Activated T-cell treated with anti-CD3 and anti-CD28 coated beads, Interleukin-2, amount 50 U/mL, for 4 hours (primary cell): ENCODE measurements at regions not wholly inside any gene's neighbourhood (a gene's known extent, or its start where the extent isn't known, plus 50 kb on each side); places are given as distances from the start of the nearest gene placed in this dataset.

ENCODE experiments used
- ATAC-seq, 2 donors: fragments of 200-7000 bp; cut with Tn5 transposase; one replicate each; pipeline ENCODE4 v1.10.0; 2021
- DNase-seq: peaks from one replicate; pipeline ENCODE4 v3.0.0-alpha.2; 2020
- H3K27me3 Mint-ChIP-seq: one replicate; pipeline ENCODE4 v1.8.0; 2021; ENCODE audit warnings: low read depth, mixed read lengths
- H3K36me3 Mint-ChIP-seq: one replicate; pipeline ENCODE4 v1.8.0; 2022; ENCODE audit warnings: mixed read lengths; ENCODE audit not compliant: insufficient read depth
- H3K4me1 Mint-ChIP-seq: one replicate; pipeline ENCODE4 v1.8.0; 2021; ENCODE audit warnings: low read depth, mixed read lengths
- H3K4me3 Mint-ChIP-seq: one replicate; pipeline ENCODE4 v1.8.0; 2021; ENCODE audit warnings: mild to moderate bottlenecking, moderate library complexity, mixed read lengths
- H3K9me3 Mint-ChIP-seq: one replicate; pipeline ENCODE4 v1.8.0; 2021; ENCODE audit warnings: mixed read lengths

DNA sequence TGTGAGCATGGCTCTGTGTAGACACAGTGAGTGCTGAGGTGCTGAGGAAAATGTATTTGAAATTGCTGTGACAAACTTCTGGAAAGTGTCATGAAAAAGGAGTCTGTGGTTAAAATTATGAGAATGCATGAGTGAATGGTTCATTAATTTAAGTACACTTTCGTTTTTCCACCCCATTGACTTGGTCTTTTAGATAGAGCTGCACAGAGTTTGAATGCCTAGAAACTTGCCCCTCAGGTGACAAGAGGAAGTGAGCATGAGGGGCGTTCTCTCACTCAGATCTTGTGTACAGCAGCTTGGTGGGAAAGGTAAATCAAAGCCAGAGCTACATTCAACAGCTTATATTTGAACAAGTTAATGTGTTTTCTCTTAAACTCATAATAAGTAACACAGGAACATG lies 296.8 kb downstream of the WDR72 start:
- Mint-ChIP-seq H3K9me3 (peaks cover 10% of the 10 kb centered on the region), H3K4me3 (no peak overlapping the region), H3K4me1 (no peaks in the 10 kb centered on the region)

DNA sequence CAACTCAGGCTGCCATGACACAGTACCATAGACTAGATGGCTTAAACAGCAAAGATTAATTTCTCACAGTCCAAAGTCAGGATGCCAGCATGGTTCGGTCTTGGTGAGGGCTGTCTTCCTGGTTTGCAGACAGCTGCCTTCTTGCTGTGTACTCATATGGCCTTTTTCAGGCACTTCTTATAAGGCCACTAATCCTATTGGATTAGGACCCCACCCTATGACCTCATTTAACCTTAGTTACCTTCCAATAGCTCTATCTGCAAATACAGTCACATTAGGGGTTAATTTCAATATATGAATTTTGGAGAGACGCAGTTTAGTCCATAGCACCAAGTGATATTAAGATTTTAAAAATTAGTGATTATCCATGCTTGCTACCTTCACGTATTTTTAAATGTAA lies 297.8 kb downstream of the WDR72 start:
- Mint-ChIP-seq H3K4me3 (no peak overlapping the region), H3K27me3 (no peaks in the 10 kb centered on the region)

More for the DNA sequence above, 296.8 kb downstream of the WDR72 start:
- DNase-seq (no peak), ATAC-seq (no peak)
- Mint-ChIP-seq H3K36me3 (no peaks in the 10 kb centered on the region), H3K27me3 (no peaks in the 10 kb centered on the region)

DNA sequence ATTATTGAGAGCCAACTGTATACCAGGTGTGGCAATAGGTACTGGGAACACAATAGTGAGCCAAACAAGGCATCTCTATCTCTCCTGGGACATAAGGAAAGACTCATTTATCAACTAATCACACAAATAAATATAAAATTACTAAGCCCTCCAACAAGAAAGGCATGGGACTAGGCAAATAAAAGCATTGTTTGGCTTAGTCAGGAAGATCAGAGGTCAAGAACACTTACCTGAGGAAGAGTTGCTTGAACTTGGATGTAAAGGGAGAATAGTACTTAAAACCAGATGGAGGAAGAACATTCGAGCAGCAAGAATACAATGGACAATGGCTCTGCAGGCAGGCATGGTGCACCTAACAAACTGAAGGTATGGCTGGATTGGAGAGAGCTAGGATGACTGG lies 300.7 kb downstream of the WDR72 start:
- Mint-ChIP-seq H3K9me3 (peaks cover 10% of the 10 kb centered on the region), H3K4me1 (no peaks in the 10 kb centered on the region), H3K27me3 (no peaks in the 10 kb centered on the region), H3K36me3 (no peaks in the 10 kb centered on the region), H3K4me3 (no peak overlapping the region)
- DNase-seq, result no peak
- no peak for ATAC-seq

More for the DNA sequence above, 297.8 kb downstream of the WDR72 start:
- Mint-ChIP-seq H3K9me3 (peaks cover 10% of the 10 kb centered on the region), H3K36me3 (no peaks in the 10 kb centered on the region), H3K4me1 (no peaks in the 10 kb centered on the region)
- ATAC-seq (no peak), DNase-seq (no peak)

DNA sequence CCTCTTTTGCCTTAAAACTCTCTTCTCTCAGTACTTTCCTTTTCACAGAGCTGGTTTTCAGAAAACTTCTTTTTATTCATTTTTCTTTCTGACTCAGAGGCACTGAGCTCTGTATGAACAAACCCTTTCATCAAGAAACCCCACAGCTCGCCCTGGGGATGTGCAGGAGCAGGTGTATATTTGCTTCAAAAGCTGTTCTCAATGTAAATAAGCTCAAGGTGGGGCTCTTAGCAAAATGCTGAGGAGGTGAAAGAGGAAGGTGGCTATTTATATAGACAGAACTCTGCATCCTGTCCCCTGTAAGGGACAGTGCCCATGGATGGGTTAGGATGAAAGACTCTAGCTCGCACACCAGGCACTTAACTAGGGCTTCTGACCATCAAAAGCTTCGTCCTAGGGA lies 302.0 kb downstream of the WDR72 start:
- peaks cover 7% of the 10 kb centered on the region for H3K9me3 Mint-ChIP-seq
- DNase-seq, result no peak
- no peak for ATAC-seq
- no peaks in the 10 kb centered on the region for H3K36me3 Mint-ChIP-seq
- no peak overlapping the region for H3K4me3 Mint-ChIP-seq
- H3K27me3 Mint-ChIP-seq, result no peaks in the 10 kb centered on the region
- no peaks in the 10 kb centered on the region for H3K4me1 Mint-ChIP-seq

DNA sequence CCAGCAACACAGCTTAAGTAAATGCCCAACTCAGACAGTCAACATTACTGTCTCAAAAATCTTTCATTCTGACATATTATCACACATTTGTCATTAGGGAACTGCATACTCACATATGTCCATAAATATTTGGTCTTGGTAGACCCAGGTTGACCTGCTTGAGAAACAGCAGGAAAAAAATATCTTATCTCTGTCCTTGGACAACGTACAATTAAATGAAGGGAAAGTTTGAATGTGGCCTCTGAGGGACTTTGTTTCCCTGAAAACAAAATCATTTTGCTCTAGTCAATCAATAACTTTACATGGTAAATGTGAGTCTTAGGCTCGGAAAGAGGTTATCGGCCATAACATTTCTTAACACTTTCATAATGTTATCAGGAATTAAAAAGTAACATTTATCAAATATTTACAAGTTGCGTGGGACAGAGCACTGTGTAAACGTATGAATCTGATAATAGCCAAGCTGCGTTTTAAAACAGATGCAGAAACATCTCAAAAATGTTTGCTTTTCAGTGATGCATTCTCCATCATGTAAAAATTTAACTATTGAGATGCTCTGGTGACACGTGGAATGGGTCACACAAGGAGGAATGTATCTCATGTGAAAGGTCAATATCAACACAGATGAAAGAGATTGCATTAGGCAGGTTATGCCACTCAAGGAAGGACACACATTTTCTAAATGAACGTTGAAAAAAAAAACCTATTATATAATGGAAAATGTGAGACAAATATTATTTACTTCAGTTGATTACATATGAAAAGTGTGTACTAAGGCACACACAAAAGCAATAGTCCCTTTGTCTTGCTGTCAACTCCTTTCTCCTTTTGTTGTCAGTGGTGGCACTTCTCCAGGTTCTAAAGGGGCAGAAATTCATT lies 304.4 kb downstream of the WDR72 start:
- Mint-ChIP-seq H3K4me1 (no peaks in the 10 kb centered on the region), H3K9me3 (no peaks in the 10 kb centered on the region), H3K36me3 (no peaks in the 10 kb centered on the region), H3K27me3 (no peaks in the 10 kb centered on the region), H3K4me3 (no peak overlapping the region)
- no peak for DNase-seq
- no peak for ATAC-seq

DNA sequence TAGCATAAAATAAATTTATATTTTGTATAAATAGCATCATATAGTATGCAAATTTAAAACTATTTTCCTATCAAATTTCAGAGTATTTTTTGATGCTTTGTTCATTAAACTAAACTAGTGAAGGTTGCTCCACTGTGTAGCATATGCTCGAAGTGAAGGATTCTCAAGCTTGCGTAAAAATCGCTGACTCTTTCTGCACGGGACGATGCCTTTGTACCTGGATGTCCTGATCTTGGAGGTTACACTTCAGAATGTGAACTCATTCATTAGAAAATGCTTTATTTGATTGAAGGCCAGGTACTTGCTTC lies 305.0 kb downstream of the WDR72 start:
- Mint-ChIP-seq H3K36me3 (no peaks in the 10 kb centered on the region), H3K9me3 (no peaks in the 10 kb centered on the region), H3K4me1 (no peaks in the 10 kb centered on the region), H3K4me3 (no peak overlapping the region), H3K27me3 (no peaks in the 10 kb centered on the region)
- no peak for DNase-seq
- no peak for ATAC-seq

DNA sequence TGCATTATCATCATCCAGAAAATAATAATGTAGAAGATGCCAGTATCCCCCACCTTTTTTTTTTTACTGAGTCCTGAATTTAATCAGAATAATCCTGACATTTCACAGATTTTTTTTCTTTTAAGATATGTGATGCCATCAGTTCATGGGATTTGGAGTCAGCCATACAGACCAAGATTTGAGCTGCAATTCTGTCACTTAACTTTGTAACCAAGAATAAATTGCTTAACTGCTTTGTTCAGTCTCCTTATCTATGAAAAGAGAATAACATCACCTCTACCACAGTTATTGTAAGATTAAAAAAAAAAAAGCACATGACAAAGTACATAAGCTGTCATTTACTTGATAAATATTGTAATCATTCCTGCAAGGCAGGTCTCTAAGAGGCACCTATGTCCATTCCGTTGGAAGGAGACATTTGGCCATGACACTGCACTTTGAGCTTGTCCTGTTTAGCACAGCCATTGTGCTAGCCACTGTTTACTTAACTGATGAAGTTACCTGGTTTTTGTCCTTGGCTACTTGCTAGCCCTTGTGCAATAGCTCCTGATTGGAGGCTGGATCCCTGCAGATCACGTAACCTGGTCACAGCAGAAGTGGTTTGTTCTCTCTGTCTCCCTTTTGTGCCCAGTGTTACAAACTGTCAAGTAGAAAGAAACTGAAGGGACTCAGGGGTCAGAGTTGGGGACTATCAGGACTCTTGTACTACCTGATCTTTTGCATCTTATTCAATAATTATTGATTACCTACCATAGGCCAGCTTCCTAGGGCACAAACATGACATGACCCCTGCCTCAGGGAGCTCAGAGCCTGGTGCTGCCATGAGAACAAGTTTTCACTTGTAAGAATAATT lies 306.0 kb downstream of the WDR72 start:
- H3K27me3 Mint-ChIP-seq, result no peaks in the 10 kb centered on the region
- DNase-seq (no peak), ATAC-seq (no peak)
- no peak overlapping the region for H3K4me3 Mint-ChIP-seq
- H3K36me3 Mint-ChIP-seq, result no peaks in the 10 kb centered on the region
- no peaks in the 10 kb centered on the region for H3K4me1 Mint-ChIP-seq
- no peaks in the 10 kb centered on the region for H3K9me3 Mint-ChIP-seq

DNA sequence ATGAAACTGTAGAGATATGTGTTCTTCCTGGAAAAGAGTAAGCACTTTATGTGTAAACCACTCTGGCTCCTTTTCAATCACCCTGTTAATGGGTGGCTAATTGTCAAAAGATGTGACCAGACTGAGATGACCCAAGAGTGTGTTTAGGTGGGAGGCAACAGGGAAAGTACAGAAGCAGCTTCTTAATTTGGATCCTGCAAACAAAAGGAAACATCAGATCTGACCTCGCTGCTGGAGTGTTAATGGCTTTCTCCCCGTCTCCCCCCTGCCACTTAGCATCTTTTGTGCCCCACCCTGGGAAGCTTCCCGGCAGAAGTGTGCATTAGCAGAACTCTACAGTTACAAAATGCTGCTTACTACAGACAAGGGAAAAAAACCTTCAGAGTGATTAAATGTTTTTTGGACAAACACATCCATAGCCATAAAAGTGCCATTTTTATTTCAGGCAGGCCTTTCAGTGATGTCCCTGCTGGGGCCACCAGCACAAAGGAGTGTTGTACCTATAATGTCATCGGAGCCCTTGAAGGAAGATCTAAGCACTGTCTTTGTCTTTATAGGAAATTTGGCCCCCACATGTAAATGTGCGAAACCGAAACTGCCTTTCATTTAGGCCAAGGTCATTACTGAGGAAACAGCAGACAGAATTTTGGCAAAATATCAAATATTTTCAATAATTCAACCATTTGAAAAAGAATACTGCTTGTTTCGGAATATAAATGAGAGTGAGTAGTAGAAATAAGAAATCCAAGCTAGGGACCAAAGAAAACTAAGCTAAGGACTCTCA lies 311.0 kb downstream of the WDR72 start:
- H3K4me1 Mint-ChIP-seq, result no peaks in the 10 kb centered on the region
- H3K36me3 Mint-ChIP-seq, result no peaks in the 10 kb centered on the region
- no peak overlapping the region for H3K4me3 Mint-ChIP-seq
- no peaks in the 10 kb centered on the region for H3K9me3 Mint-ChIP-seq
- DNase-seq (no peak), ATAC-seq (no peak)
- no peaks in the 10 kb centered on the region for H3K27me3 Mint-ChIP-seq

DNA sequence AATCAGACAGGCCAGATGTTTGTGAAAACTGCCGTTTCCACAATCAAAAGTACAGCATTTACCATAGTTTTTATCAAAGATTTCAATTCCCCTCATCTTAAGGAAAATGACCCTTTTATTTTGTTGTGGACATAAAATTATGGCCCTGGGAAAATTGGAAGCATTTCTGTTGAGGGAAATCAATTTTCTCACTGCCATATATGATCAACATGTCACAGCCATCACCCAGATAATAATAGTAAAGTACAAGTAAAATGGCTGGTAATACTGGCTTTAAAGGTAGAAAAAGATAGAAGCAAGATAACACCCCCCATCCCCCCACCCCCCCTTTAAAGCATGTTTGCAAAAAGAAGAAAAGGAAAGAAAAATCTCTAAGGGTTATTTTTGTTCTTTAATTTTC lies 311.7 kb downstream of the WDR72 start:
- DNase-seq, result no peak
- Mint-ChIP-seq H3K9me3 (no peaks in the 10 kb centered on the region), H3K36me3 (no peaks in the 10 kb centered on the region), H3K4me3 (no peak overlapping the region), H3K27me3 (no peaks in the 10 kb centered on the region), H3K4me1 (no peaks in the 10 kb centered on the region)
- ATAC-seq, result no peak

DNA sequence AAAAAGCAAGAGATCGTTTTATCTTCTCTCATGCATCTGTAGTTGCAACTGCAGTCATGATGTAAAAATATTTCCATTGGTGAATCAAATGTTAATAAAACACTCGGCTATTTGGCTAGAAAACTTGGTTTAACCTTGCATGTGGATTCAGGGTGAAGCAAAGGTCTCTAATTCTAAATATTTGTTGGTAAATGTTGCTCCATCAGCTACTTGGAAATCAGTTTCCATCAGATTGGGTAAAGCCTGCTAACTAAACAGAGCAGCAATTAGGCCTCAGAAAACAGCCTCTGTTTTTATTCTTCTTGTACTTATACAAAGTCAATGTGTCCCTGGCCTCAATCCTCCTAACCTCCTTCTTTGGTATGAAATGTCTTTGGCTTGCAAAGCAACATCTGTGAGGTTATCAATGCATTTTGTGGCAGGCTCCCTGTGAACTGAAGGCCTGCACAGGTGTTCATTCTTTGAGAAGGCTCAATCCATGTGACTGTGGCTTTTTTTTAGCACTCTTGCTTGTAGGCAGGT lies 312.3 kb downstream of the WDR72 start:
- no peaks in the 10 kb centered on the region for H3K27me3 Mint-ChIP-seq
- no peak overlapping the region for H3K4me3 Mint-ChIP-seq
- H3K36me3 Mint-ChIP-seq, result no peaks in the 10 kb centered on the region
- DNase-seq (no peak), ATAC-seq (no peak)
- no peaks in the 10 kb centered on the region for H3K4me1 Mint-ChIP-seq
- no peaks in the 10 kb centered on the region for H3K9me3 Mint-ChIP-seq

DNA sequence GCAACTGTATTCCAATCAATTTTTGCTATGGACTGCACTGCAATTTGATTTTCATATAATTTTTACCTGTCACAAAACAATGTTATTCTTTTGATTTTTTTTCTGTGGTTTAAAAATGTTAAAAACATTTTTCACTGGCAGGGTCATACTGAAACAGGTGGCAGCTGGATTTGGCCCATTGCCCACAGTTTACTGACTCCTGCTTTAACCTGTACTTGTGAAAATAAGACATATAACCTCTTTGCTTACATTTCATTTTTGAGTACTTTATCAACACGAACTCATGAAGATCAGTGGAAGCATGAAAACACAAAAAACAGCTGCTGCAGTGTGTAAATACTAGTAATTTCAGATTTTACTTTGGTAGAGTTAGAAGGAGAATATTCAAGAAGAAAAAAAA lies 313.1 kb downstream of the WDR72 start:
- DNase-seq (no peak), ATAC-seq (no peak)
- no peak overlapping the region for H3K4me3 Mint-ChIP-seq
- no peaks in the 10 kb centered on the region for H3K9me3 Mint-ChIP-seq
- no peaks in the 10 kb centered on the region for H3K27me3 Mint-ChIP-seq
- H3K36me3 Mint-ChIP-seq, result no peaks in the 10 kb centered on the region
- H3K4me1 Mint-ChIP-seq, result no peaks in the 10 kb centered on the region

DNA sequence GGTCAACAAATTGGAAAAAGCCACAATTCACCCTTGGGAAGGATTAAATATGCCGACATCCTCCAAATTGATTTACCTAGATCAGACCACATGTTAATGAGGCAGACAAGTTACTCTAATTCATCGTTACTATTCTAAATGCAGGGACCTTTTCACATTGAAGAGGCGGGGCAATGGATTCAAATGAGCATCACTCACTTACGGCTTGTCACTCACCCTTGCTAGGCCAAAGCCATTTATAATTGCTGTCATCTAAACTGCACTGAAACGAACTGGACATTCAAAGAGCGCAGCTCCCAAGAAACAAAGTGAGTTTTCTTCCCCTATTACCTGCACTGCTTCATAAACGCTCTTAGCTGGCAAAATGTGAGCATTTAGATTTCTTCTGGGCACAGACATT lies 313.9 kb downstream of the WDR72 start:
- Mint-ChIP-seq H3K36me3 (no peaks in the 10 kb centered on the region), H3K4me3 (no peak overlapping the region), H3K9me3 (no peaks in the 10 kb centered on the region), H3K4me1 (no peaks in the 10 kb centered on the region), H3K27me3 (no peaks in the 10 kb centered on the region)
- ATAC-seq, result no peak
- DNase-seq, result no peak

DNA sequence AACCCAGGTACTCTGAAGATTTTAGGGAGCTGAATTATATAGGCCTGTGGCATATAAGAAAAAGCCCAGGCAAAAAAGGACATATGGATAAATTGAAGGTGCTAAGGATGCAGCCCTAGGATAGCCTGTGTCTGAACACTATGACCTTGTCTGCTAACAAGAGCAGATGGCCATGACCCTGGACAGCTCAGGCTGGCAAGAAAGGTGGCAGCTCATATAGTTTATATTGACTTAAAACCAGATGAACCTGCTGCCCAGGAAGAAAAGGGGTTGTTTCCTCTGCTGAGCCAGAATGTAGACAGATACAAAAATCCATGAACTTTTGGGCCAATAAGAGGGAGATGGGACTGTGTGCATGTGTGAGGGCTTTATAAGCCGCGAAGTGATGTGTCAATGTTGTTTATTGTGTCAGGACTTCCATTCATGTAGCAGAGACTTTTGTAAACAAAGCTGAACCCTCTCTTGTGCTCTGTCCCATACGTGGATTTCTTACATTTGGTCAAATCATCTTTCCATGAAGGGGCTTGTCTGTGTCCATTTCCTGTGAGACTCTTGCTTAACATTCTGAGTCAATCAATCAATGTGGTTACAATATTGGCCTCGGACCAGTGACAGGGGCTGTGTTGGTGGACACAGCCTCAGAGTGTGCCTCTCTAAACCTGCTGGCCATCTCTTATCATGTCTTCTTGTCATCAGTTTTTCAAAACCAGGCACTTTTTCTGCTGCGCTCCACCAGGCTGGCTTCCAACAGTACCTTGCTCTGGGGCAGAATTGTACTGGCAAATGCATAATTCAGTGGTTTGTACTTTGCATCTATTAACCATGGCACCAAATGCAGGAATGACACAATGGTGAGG lies 321.2 kb downstream of the WDR72 start:
- ATAC-seq (no peak), DNase-seq (no peak)
- no peaks in the 10 kb centered on the region for H3K4me1 Mint-ChIP-seq
- H3K27me3 Mint-ChIP-seq, result no peaks in the 10 kb centered on the region
- H3K36me3 Mint-ChIP-seq, result no peaks in the 10 kb centered on the region
- H3K4me3 Mint-ChIP-seq, result no peak overlapping the region
- H3K9me3 Mint-ChIP-seq, result no peaks in the 10 kb centered on the region

DNA sequence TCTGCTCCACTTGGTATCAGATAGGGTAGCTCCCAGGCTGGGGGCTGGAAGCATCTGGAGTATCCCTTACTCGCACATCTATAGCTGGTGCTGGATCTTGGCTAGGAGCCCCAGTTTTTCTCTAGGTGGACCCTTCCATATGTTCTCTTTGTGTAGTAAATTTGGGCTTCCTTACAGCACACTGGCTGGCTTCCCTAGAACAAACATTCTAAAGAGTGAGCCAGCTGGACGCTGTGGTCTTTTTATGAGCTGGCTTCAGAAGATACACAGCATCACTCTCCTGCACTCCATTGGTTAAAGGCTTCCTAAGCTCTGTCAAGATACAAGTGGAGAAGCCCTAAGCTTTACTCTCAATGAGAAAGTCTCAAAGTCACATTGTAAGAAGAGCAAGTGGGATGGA lies 322.1 kb downstream of the WDR72 start:
- no peaks in the 10 kb centered on the region for H3K9me3 Mint-ChIP-seq
- H3K4me3 Mint-ChIP-seq, result no peak overlapping the region
- no peak for DNase-seq
- ATAC-seq, result no peak
- no peaks in the 10 kb centered on the region for H3K4me1 Mint-ChIP-seq
- H3K36me3 Mint-ChIP-seq, result no peaks in the 10 kb centered on the region
- no peaks in the 10 kb centered on the region for H3K27me3 Mint-ChIP-seq
